Tibial nerve (tissue), 4 donors: ENCODE measurements at regions not wholly inside any gene's neighbourhood (a gene's known extent, or its start where the extent isn't known, plus 50 kb on each side); places are given as distances from the start of the nearest gene placed in this dataset. TPM values are rescaled to one million over a fixed set of nuclear protein-coding genes. Genes with fewer than 3 reads are reported as not detected.

ENCODE experiments used
- DNase-seq, 2 donors: peaks; one replicate each; pipeline ENCODE4 v3.0.0-alpha.2; 2019; ENCODE audit warnings: low spot score in 2 of 2
- H3K27ac ChIP-seq, 4 donors: fragments of 200-600 bp; sonication (generic) in 3 of 4; one replicate each; pipeline ENCODE4 v1.5.1; 2017 to 2019; ENCODE audit warnings: mild to moderate bottlenecking in 1 of 4
- H3K27me3 ChIP-seq, 2 donors: fragments of 200-600 bp; sonication (generic) in 1 of 2; one replicate each; pipeline versions ENCODE4 v1.5.1 to v1.6.0; 2017 to 2019
- H3K36me3 ChIP-seq, 3 donors: fragments of 200-600 bp; sonication (generic); one replicate each; pipeline ENCODE4 v1.5.1; 2018 to 2019
- H3K4me1 ChIP-seq, 4 donors: fragments of 200-600 bp; sonication (generic) in 3 of 4; one replicate each; pipeline ENCODE4 v1.5.1; 2017 to 2019
- H3K4me3 ChIP-seq, 4 donors: fragments of 200-600 bp; sonication (generic) in 3 of 4; one replicate each; pipeline ENCODE4 v1.5.1; 2017 to 2019; ENCODE audit warnings: mild to moderate bottlenecking in 1 of 4, moderate library complexity in 1 of 4
- H3K9me3 ChIP-seq, 4 donors: fragments of 200-600 bp; sonication (generic) in 3 of 4; one replicate each; pipeline ENCODE4 v1.5.1; 2017 to 2019
- CTCF ChIP-seq, 5 experiments: fragments of 200-600 bp in 3 of 5; fragments of 450-650 bp in 2 of 5; sonication (generic) in 3 of 5; IDR thresholded peaks; one replicate each; pipeline ENCODE4 v1.5.1; 2016 to 2019; ENCODE audit warnings: antibody characterized with exemption in 5 of 5, mild to moderate bottlenecking in 3 of 5, moderate library complexity in 2 of 5
- EP300 ChIP-seq, 2 donors: sonication (generic); formaldehyde crosslinking; IDR thresholded peaks; one replicate each; pipeline ENCODE4 v1.6.1; 2017; ENCODE audit warnings: antibody characterized with exemption in 2 of 2, mild to moderate bottlenecking in 1 of 2
- POLR2A ChIP-seq, 2 donors: fragments of 450-650 bp; IDR thresholded peaks; one replicate each; pipeline ENCODE4 v1.6.1; 2017; ENCODE audit warnings: antibody characterized with exemption in 2 of 2, mild to moderate bottlenecking in 2 of 2, moderate library complexity in 2 of 2
- WGBS, 2 donors: methylation state at CpG; one replicate each; pipeline ENCODE4 v1.1.5; 2018; 5-methylcytosine and 5-hydroxymethylcytosine counted together
- small RNA-seq: library from RNA; depleted of rRNA; stranded (forward); fragments of <200 nt; gene quantifications from one replicate; pipeline ENCODE3, GENCODE V24; 2016

- 58 to 63% methylated on average over 5 of the region's 5 CpGs for WGBS, 2 donors
- H3K27me3 ChIP-seq: no peaks in the 10 kb centered on the region
- no peak overlapping the region for H3K4me3 ChIP-seq
- H3K4me1 ChIP-seq: no peaks in the 10 kb centered on the region
- no peaks in the 10 kb centered on the region for H3K36me3 ChIP-seq
- no peaks in the 10 kb centered on the region for H3K9me3 ChIP-seq
- H3K27ac ChIP-seq: no peak overlapping the region
- TF ChIP-seq EP300 (IDR thresholded peaks at IDR 0.05): no peak
- TF ChIP-seq CTCF (IDR thresholded peaks at IDR 0.05): no peak
- TF ChIP-seq POLR2A (IDR thresholded peaks at IDR 0.05): no peak
- DNase-seq: no peak
These were observed 62.9 kb upstream of the IZUMO3 start for GRCh38 chr9:24608599-24608998.

DNA sequence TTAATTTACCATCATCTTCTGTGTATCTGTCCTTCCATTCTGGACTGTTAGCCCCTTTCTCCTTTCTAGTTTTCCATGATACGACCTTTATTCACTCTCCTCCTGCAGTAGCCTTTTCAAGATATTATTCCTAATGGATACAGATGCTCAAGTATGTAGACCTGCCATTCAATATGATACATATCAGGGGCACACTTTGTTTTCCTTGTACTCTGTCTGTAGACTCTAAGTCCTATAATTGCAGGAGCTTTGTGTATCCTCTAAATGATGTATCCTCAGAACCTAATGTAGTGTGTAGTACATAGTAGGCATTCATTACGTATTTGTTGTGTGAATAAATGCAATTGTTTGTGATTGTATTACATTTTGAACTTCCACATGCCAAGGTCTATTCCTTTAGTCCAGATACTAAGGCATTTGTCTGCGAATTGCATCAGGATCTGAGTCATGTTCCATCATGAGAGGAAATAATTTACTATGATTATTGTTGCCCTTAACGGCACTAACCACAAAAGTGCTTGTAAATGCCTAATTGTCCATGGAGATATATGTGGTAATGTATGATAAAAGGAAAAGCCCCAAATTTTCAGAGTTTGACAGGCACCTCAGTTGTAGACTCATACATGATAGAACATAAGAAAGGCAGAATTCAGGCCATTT lies 57.1 kb upstream of the IZUMO3 start:
- H3K27ac ChIP-seq: no peak overlapping the region
- no peak for DNase-seq
- no peak overlapping the region for H3K4me3 ChIP-seq
- H3K27me3 ChIP-seq: no peaks in the 10 kb centered on the region
- WGBS, 2 donors: 59 to 66% methylated on average over 4 of the region's 4 CpGs
- H3K4me1 ChIP-seq: no peaks in the 10 kb centered on the region
- no peaks in the 10 kb centered on the region for H3K9me3 ChIP-seq
- no peaks in the 10 kb centered on the region for H3K36me3 ChIP-seq
- TF ChIP-seq POLR2A (IDR thresholded peaks at IDR 0.05) (no peak), CTCF (IDR thresholded peaks at IDR 0.05) (no peak), EP300 (IDR thresholded peaks at IDR 0.05) (no peak)

Small RNAs in the stretch of these regions (small RNA-seq; reads per million reads assigned to genes)
- gene RMRPP5: not detected
